ENCODE measurements at regions not wholly inside any gene's neighbourhood (a gene's known extent, or its start where the extent isn't known, plus 50 kb on each side); places are given as distances from the start of the nearest gene placed in this dataset.

DNA sequence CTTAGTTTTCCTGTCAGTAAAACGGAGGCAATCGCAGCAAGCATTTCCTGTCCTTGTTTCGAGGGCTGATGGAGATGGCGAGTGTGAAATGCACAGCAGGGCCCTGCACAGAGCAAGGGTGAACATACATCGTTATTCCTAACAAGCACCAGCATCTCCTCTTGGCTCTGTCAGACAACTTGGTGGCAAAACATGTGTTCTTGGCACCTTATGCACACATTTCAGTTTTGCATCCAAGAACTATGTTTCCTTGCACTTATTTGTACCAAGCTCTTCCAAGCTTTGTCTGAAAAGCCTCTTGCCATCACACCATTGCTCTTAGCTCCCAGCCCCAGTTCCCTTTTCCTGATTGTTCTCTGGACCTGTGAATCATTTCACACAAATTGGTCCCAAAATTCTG is 132.9 kb upstream of the GRB10 start:
- TF ChIP-seq CBX2 (IDR thresholded peaks at IDR 0.05; ENCODE audit: borderline replicate concordance, low read depth) (no peak), KDM1A (IDR thresholded peaks at IDR 0.05; ENCODE audit: low read depth) (no peak), POLR2A (IDR thresholded peaks at IDR 0.05; ENCODE audit: low read length) (no peak), TP53 (CRISPR knock-in tag; IDR thresholded peaks at IDR 0.05) (no peak), CHD2 (IDR thresholded peaks at IDR 0.05; ENCODE audit: low read length, partially characterized antibody) (no peak)
- TF ChIP-seq, protein P1, sequence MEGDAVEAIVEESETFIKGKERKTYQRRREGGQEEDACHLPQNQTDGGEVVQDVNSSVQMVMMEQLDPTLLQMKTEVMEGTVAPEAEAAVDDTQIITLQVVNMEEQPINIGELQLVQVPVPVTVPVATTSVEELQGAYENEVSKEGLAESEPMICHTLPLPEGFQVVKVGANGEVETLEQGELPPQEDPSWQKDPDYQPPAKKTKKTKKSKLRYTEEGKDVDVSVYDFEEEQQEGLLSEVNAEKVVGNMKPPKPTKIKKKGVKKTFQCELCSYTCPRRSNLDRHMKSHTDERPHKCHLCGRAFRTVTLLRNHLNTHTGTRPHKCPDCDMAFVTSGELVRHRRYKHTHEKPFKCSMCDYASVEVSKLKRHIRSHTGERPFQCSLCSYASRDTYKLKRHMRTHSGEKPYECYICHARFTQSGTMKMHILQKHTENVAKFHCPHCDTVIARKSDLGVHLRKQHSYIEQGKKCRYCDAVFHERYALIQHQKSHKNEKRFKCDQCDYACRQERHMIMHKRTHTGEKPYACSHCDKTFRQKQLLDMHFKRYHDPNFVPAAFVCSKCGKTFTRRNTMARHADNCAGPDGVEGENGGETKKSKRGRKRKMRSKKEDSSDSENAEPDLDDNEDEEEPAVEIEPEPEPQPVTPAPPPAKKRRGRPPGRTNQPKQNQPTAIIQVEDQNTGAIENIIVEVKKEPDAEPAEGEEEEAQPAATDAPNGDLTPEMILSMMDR (IDR thresholded peaks at IDR 0.05): no peak

Data from A549 (cell line).